Keratinocyte (primary cell): ENCODE measurements at regions not wholly inside any gene's neighbourhood (a gene's known extent, or its start where the extent isn't known, plus 50 kb on each side); places are given as distances from the start of the nearest gene placed in this dataset.

Source experiments
- DNase-seq: peaks from one replicate; pipeline ENCODE4 v3.0.0-alpha.2; 2011; ENCODE audit warnings: low read depth, missing footprints, low spot score
- FAIRE-seq: peaks from 2 replicates; lab custom pipeline; 2011; peaks lifted over from hg19 to GRCh38; lab: Jason Lieb, UNC
- H2AFZ ChIP-seq: 2 replicates; pipeline ENCODE4 v1.6.0; 2012; ENCODE audit warnings: low read length, control low read depth, inconsistent platforms; ENCODE audit not compliant: control insufficient read depth
- H3K27ac ChIP-seq: 2 replicates; pipeline ENCODE4 v1.5.1; 2011; ENCODE audit warnings: low read length; ENCODE audit not compliant: control insufficient read depth, insufficient read depth
- H3K27me3 ChIP-seq: 3 replicates; pipeline ENCODE4 v1.6.0; 2011; ENCODE audit warnings: low read length; ENCODE audit not compliant: control insufficient read depth, insufficient read depth; ENCODE audit errors: extremely low read depth
- H3K36me3 ChIP-seq, 2 experiments: 2 replicates in 1 of 2; 3 replicates in 1 of 2; pipeline ENCODE4 v1.5.1; 2011; ENCODE audit warnings: low read length in 2 of 2, mild to moderate bottlenecking in 1 of 2; ENCODE audit not compliant: control insufficient read depth in 2 of 2, insufficient read depth in 2 of 2; ENCODE audit errors: extremely low read depth in 1 of 2
- H3K4me1 ChIP-seq: 3 replicates; pipeline ENCODE4 v1.5.1; 2011; ENCODE audit warnings: low read length; ENCODE audit not compliant: control insufficient read depth, insufficient read depth; ENCODE audit errors: extremely low read depth
- H3K4me2 ChIP-seq: 3 replicates; pipeline ENCODE4 v1.6.0; 2011; ENCODE audit warnings: low read depth, low read length; ENCODE audit not compliant: control insufficient read depth, insufficient read depth; ENCODE audit errors: extremely low read depth
- H3K4me3 ChIP-seq, 3 experiments: fragments of 200-600 bp in 1 of 3; sonication (generic) in 1 of 3; 2 replicates in 2 of 3; 3 replicates in 1 of 3; pipeline ENCODE4 v1.5.1; 2011 to 2016; ENCODE audit warnings: low read length in 3 of 3, mild to moderate bottlenecking in 3 of 3, control low read depth in 2 of 3, inconsistent platforms in 1 of 3, low read depth in 1 of 3, mixed read lengths in 1 of 3, mixed run types in 1 of 3, moderate library complexity in 1 of 3; ENCODE audit not compliant: control insufficient read depth in 2 of 3, insufficient read depth in 2 of 3; ENCODE audit errors: extremely low read depth in 1 of 3
- H3K79me2 ChIP-seq: 2 replicates; pipeline ENCODE4 v1.6.0; 2012; ENCODE audit warnings: low read length; ENCODE audit not compliant: control insufficient read depth, insufficient read depth
- H3K9ac ChIP-seq: 3 replicates; pipeline ENCODE4 v1.6.0; 2011; ENCODE audit warnings: low read length; ENCODE audit not compliant: control insufficient read depth, insufficient read depth; ENCODE audit errors: extremely low read depth
- H3K9me1 ChIP-seq: 3 replicates; pipeline ENCODE4 v1.6.0; 2011; ENCODE audit warnings: low read length; ENCODE audit not compliant: control insufficient read depth, insufficient read depth; ENCODE audit errors: extremely low read depth
- H3K9me3 ChIP-seq: 2 replicates; pipeline ENCODE4 v1.5.1; 2012; ENCODE audit warnings: low read depth, low read length; ENCODE audit not compliant: control insufficient read depth
- H4K20me1 ChIP-seq: 3 replicates; pipeline ENCODE4 v1.6.0; 2011; ENCODE audit warnings: low read length; ENCODE audit not compliant: control insufficient read depth, insufficient read depth; ENCODE audit errors: extremely low read depth
- EZH2 ChIP-seq: IDR thresholded peaks from one replicate; pipeline ENCODE4 v1.6.1; 2012; ENCODE audit warnings: inconsistent platforms, mild to moderate bottlenecking, low read length, moderate library complexity
- dilution Hi-C: fragments of 300-500 bp; cut with MboI; formaldehyde crosslinking; loops from one replicate; pipeline ENCODE4 v1.7.0; 2020; ENCODE audit warnings: low sequenced_read_pairs; ENCODE audit not compliant: extremely low pct_ligation_motif_present
- TF ChIP-seq, protein P1 (sequence below), 3 experiments: IDR thresholded peaks in 1 of 3; conservative IDR thresholded peaks in 1 of 3; optimal IDR thresholded peaks in 1 of 3; 2 replicates in 2 of 3; 3 replicates in 1 of 3; pipeline versions ENCODE3 to v1.5.1; 2011; ENCODE audit warnings: low read length in 3 of 3, mild to moderate bottlenecking in 3 of 3, moderate library complexity in 2 of 3, control low read depth in 1 of 3, inconsistent platforms in 1 of 3; ENCODE audit not compliant: insufficient read depth in 2 of 3; ENCODE audit errors: extremely low read depth in 1 of 3

GRCh38 chr11:69977951-69978350, 100.2 kb upstream of the ANO1 start:
- no peak overlapping the region for H3K4me2 ChIP-seq
- no peaks in the 10 kb centered on the region for H3K36me3 ChIP-seq
- H3K27me3 ChIP-seq: peaks cover 9% of the 10 kb centered on the region
- H3K4me1 ChIP-seq: no peaks in the 10 kb centered on the region
- H3K27ac ChIP-seq: no peak overlapping the region
- no peaks in the 10 kb centered on the region for H3K9me1 ChIP-seq
- H3K79me2 ChIP-seq: no peaks in the 10 kb centered on the region
- no peak for TF ChIP-seq EZH2
- TF ChIP-seq, protein P1, sequence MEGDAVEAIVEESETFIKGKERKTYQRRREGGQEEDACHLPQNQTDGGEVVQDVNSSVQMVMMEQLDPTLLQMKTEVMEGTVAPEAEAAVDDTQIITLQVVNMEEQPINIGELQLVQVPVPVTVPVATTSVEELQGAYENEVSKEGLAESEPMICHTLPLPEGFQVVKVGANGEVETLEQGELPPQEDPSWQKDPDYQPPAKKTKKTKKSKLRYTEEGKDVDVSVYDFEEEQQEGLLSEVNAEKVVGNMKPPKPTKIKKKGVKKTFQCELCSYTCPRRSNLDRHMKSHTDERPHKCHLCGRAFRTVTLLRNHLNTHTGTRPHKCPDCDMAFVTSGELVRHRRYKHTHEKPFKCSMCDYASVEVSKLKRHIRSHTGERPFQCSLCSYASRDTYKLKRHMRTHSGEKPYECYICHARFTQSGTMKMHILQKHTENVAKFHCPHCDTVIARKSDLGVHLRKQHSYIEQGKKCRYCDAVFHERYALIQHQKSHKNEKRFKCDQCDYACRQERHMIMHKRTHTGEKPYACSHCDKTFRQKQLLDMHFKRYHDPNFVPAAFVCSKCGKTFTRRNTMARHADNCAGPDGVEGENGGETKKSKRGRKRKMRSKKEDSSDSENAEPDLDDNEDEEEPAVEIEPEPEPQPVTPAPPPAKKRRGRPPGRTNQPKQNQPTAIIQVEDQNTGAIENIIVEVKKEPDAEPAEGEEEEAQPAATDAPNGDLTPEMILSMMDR (optimal IDR thresholded peaks at IDR 0.05 in 1 of 3, IDR thresholded peaks at IDR 0.05 in 1 of 3, conservative IDR thresholded peaks at IDR 0.05 in 1 of 3; ENCODE audit: extremely low read depth in 1 of 3, insufficient read depth in 2 of 3, low read length in 3 of 3): no peak
- H3K4me3 ChIP-seq: no peak overlapping the region
- H2AFZ ChIP-seq: no peak overlapping the region
- H3K9me3 ChIP-seq: no peaks in the 10 kb centered on the region
- H3K9ac ChIP-seq: no peak overlapping the region
- dilution Hi-C loops: no loop called here
- H4K20me1 ChIP-seq: no peaks in the 10 kb centered on the region
- no peak for DNase-seq
- no peak for FAIRE-seq

DNA sequence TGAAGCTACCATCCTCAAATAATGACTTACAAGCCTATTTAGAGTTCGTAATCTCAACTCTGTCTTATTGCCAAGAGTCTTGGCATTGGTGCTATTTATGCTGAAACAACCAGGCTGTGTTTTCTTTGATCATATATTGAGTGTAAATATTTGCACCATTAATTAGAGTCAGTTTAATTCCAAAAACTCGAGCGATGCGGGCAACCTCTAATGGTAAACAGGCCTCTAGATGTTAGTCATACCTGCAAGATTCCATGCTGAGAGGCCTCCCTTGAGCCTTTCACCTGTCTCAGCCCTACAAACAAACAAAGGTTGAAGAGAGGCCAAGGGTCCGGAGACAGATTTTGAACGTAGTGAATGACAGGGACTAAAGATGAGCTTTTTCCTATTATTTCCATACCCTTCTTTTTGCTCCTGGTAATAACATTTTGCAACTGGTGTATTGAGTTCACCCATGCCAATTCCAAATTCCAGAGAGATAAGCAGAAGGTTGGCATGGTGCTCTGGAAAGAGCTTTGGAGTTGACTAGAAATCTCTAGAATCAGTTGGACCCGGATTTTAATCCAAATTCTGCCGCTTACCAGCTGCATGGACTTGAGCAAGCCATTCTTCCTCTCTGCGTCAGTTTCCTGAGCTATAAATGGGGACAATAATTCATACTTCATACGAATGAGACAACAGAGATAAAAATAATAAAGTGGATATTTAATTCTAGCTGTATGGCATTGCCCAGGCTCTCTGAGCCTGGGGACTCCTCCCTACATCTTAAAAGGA, 99.1 kb upstream of the ANO1 start:
- Histone ChIP-seq H3K4me2 (no peak overlapping the region), H3K79me2 (no peaks in the 10 kb centered on the region), H3K9me1 (no peaks in the 10 kb centered on the region), H3K27ac (no peak overlapping the region), H3K27me3 (peaks cover 15% of the 10 kb centered on the region), H3K4me3 (no peak overlapping the region), H3K36me3 (no peaks in the 10 kb centered on the region), H3K9ac (no peak overlapping the region), H3K4me1 (no peaks in the 10 kb centered on the region), H4K20me1 (no peaks in the 10 kb centered on the region), H3K9me3 (no peaks in the 10 kb centered on the region), H2AFZ (no peak overlapping the region)
- dilution Hi-C loops: no loop called here
- DNase-seq (no peak), FAIRE-seq (no peak)
- TF ChIP-seq, protein P1 (optimal IDR thresholded peaks at IDR 0.05 in 1 of 3, IDR thresholded peaks at IDR 0.05 in 1 of 3, conservative IDR thresholded peaks at IDR 0.05 in 1 of 3; ENCODE audit: extremely low read depth in 1 of 3, insufficient read depth in 2 of 3, low read length in 3 of 3): no peak
- no peak for TF ChIP-seq EZH2
